ENCODE measurements at regions not wholly inside any gene's neighbourhood (a gene's known extent, or its start where the extent isn't known, plus 50 kb on each side); places are given as distances from the start of the nearest gene placed in this dataset.

DNA sequence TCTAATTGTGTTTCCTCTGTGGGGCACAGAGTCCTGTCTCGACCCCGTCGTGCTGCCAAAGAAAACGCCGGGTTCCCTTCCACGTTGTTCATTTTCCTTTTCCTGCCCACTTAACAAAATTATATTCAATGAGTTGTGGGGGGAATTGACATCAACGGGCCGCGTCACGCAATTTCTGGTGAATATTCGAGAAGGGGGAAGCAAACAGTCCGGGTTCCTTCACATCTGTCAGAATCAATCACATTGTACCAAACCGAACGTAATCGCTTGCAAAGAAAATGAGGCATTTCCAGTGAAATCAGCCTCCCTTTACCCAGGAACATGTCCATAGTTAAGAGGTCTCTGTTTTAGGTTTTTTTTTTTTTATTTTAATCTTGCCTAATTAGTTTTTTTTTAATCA, 243.5 kb downstream of the SHOX start:
- TF ChIP-seq POLR2A (IDR thresholded peaks at IDR 0.05) (no peak), CTCF (IDR thresholded peaks at IDR 0.05) (no peak)
- H3K27me3 ChIP-seq: no peaks in the 10 kb centered on the region
- no peaks in the 10 kb centered on the region for H3K9me3 ChIP-seq (replicated peaks in 1 of 3)
- no peaks in the 10 kb centered on the region for H3K4me1 ChIP-seq (replicated peaks in 1 of 2)
- H3K27ac ChIP-seq: no peak overlapping the region
- no peak overlapping the region for H3K4me3 ChIP-seq
- intact Hi-C loops (cut with DNase I): no loop called here
- no peaks in the 10 kb centered on the region for H3K36me3 ChIP-seq (replicated peaks in 1 of 2)
- WGBS, 4 donors: 55 to 68% (median 59%) methylated on average over 15 of the region's 15 CpGs
- no peak for DNase-seq

DNA sequence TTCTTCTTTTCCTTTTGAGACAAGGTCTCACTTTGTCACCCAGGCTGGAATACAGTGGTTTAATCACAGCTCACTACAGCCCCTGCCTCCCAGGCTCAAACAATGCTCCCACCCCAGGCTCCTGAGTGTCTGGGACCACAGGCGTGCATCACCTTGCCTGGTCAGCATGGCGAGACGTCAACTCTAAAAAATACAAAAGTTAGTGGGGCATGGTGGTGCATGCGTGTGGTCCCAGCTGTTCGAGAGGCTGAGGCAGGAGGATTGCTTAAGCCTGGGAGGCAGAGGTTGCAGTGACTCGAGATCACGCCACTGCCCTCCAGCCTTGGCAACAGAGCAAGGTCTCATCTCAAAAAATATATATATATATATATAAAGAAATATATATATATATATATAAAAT, 242.4 kb downstream of the SHOX start:
- Histone ChIP-seq H3K27me3 (peaks cover 1% of the 10 kb centered on the region), H3K4me3 (no peak overlapping the region), H3K4me1 (replicated peaks in 1 of 2) (no peaks in the 10 kb centered on the region), H3K36me3 (replicated peaks in 1 of 2) (no peaks in the 10 kb centered on the region), H3K27ac (no peak overlapping the region), H3K9me3 (replicated peaks in 1 of 3) (no peaks in the 10 kb centered on the region)
- DNase-seq: no peak
- TF ChIP-seq POLR2A (IDR thresholded peaks at IDR 0.05) (no peak), CTCF (IDR thresholded peaks at IDR 0.05) (no peak)
- WGBS, 4 donors: 66 to 85% (median 79%) methylated on average over 7 of the region's 7 CpGs
- intact Hi-C loops (cut with DNase I): no loop called here

GRCh38 chrX:872090-872489, 241.5 kb downstream of the SHOX start:
- intact Hi-C loops (cut with DNase I): no loop called here
- Histone ChIP-seq H3K36me3 (replicated peaks in 1 of 2) (no peaks in the 10 kb centered on the region), H3K4me3 (no peak overlapping the region), H3K4me1 (replicated peaks in 1 of 2) (no peaks in the 10 kb centered on the region), H3K27ac (no peak overlapping the region), H3K9me3 (replicated peaks in 1 of 3) (no peaks in the 10 kb centered on the region), H3K27me3 (peaks cover 8% of the 10 kb centered on the region)
- no peak for TF ChIP-seq POLR2A (IDR thresholded peaks at IDR 0.05)
- TF ChIP-seq CTCF (IDR thresholded peaks at IDR 0.05): no peak
- WGBS, 4 donors: 88 to 91% (median 89%) methylated on average over 11 to 19 of the region's 19 CpGs
- DNase-seq: no peak

DNA sequence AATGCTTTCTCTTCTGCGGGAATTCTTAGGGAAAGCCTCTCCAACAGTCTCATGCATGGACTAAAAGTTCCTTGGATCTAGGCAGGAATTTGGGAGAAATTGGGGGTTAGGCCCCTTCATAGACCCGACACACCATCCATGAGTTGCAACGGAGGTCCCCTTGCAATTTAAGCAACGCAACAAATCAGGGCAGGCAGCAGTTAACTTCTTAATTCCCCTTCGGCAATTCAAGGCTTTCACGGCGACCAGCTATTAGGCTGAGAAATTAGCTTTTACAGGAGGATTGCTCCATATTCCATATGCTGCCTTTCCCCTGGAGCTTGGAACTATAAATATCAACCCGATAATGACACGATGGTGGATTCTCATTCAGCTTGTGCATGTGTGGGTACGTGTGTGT, 241.0 kb downstream of the SHOX start:
- intact Hi-C loops (cut with DNase I): no loop called here
- Histone ChIP-seq H3K27me3 (peaks cover 8% of the 10 kb centered on the region), H3K36me3 (replicated peaks in 1 of 2) (no peaks in the 10 kb centered on the region), H3K27ac (no peak overlapping the region), H3K4me3 (no peak overlapping the region), H3K9me3 (replicated peaks in 1 of 3) (no peaks in the 10 kb centered on the region), H3K4me1 (replicated peaks in 1 of 2) (no peaks in the 10 kb centered on the region)
- WGBS, 4 donors: 79 to 84% (median 84%) methylated on average over 9 to 10 of the region's 10 CpGs
- TF ChIP-seq CTCF (IDR thresholded peaks at IDR 0.05) (no peak), POLR2A (IDR thresholded peaks at IDR 0.05) (no peak)
- DNase-seq: no peak

Measured in adrenal gland (tissue), 9 donors.